ENCODE measurements at regions not wholly inside any gene's neighbourhood (a gene's known extent, or its start where the extent isn't known, plus 50 kb on each side); places are given as distances from the start of the nearest gene placed in this dataset.

DNA sequence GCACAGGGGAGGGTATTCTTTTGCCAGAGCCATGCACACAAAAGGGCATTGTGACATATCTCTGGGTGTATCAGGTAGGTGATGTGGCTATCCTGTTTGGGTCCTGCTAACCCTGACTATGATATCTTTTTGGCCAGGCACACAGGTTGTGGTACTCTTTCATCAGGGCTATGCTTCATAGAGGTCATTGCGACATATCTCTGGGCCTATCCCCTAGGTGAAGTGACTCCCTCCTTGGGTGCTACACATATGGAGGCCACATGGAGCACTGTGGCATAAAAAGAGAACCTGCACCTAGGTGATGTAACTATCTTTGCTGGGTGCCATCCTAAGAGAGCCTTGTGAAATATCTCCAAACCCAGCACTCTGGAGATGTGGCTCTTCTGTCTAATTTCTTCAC lies 1139.8 kb upstream of the AMELY start:
- no peak overlapping the region for H3K27ac ChIP-seq
- no peaks in the 10 kb centered on the region for H3K27me3 ChIP-seq (replicated peaks in 1 of 7)
- no peak for DNase-seq
- no peaks in the 10 kb centered on the region for H3K9me3 ChIP-seq
- no peaks in the 10 kb centered on the region for H3K36me3 ChIP-seq
- TF ChIP-seq, protein P1, sequence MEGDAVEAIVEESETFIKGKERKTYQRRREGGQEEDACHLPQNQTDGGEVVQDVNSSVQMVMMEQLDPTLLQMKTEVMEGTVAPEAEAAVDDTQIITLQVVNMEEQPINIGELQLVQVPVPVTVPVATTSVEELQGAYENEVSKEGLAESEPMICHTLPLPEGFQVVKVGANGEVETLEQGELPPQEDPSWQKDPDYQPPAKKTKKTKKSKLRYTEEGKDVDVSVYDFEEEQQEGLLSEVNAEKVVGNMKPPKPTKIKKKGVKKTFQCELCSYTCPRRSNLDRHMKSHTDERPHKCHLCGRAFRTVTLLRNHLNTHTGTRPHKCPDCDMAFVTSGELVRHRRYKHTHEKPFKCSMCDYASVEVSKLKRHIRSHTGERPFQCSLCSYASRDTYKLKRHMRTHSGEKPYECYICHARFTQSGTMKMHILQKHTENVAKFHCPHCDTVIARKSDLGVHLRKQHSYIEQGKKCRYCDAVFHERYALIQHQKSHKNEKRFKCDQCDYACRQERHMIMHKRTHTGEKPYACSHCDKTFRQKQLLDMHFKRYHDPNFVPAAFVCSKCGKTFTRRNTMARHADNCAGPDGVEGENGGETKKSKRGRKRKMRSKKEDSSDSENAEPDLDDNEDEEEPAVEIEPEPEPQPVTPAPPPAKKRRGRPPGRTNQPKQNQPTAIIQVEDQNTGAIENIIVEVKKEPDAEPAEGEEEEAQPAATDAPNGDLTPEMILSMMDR (IDR thresholded peaks at IDR 0.05 in 8 of 11, conservative IDR thresholded peaks at IDR 0.05 in 3 of 11) = no peak
- TF ChIP-seq POLR2AphosphoS5 (IDR thresholded peaks at IDR 0.05) = no peak
- H3K4me3 ChIP-seq = no peak overlapping the region
- H3K4me1 ChIP-seq = no peaks in the 10 kb centered on the region
- intact Hi-C loops (cut with DNase I; ENCODE audit: low total_unique reads) = no loop called here
- 89 to 100% methylated on average over 1 of the region's 1 CpG; no CpG with 5 or more reads in 3 of the 5 donors for WGBS, 5 donors

DNA sequence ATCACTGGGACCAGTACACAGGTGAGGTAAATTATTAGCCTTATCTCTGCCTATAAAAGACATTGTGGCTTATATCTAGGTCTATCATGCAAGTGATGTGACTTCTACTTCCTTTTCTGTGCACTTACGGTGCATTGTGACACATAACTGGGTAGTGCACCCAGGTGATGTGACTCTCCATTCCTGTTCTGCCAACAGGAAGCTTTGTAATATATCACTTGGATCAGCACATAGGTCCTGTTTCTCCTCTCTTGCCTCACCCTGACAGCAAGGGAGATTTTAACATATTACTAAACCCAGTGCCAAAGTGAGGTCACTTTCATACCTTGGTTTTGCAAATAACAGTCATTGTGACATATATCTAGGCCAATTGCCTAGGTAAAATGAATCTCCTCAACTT lies 1129.7 kb upstream of the AMELY start:
- TF ChIP-seq, protein P1 (IDR thresholded peaks at IDR 0.05 in 8 of 11, conservative IDR thresholded peaks at IDR 0.05 in 3 of 11) = no peak
- TF ChIP-seq POLR2AphosphoS5 (IDR thresholded peaks at IDR 0.05) (no peak), POLR2A (IDR thresholded peaks at IDR 0.05) (no peak)
- H3K4me1 ChIP-seq = no peaks in the 10 kb centered on the region
- no peak overlapping the region for H3K27ac ChIP-seq
- no peaks in the 10 kb centered on the region for H3K27me3 ChIP-seq (replicated peaks in 1 of 7)
- H3K4me3 ChIP-seq = no peak overlapping the region
- H3K9me3 ChIP-seq = no peaks in the 10 kb centered on the region
- intact Hi-C loops (cut with DNase I; ENCODE audit: low total_unique reads) = no loop called here
- H3K36me3 ChIP-seq = no peaks in the 10 kb centered on the region
- no peak for DNase-seq
- WGBS, 5 donors = 68 to 88% (median 75%) methylated on average over 1 of the region's 1 CpG; no CpG with 5 or more reads in 2 of the 5 donors

DNA sequence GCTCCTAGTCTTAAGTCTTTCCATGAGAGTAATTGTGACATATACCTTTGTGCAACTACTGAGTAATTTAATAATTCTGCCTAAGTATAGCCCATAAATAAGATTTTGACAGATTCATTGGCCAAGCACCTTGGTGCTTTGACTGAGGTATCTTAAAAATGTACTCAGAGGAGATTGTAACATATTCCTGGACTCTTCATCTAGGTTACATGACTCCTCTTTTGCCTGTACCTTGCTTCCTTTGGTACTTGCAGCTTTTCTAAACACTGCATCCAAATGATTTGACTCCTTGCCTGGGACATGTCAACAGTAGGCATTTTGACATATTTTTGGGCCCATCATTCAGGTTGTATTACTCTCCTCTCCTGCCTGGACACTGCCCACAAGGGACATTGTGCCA lies 1125.0 kb upstream of the AMELY start:
- H3K9me3 ChIP-seq = no peaks in the 10 kb centered on the region
- TF ChIP-seq, protein P1 (IDR thresholded peaks at IDR 0.05 in 8 of 11, conservative IDR thresholded peaks at IDR 0.05 in 3 of 11) = no peak
- TF ChIP-seq POLR2A (IDR thresholded peaks at IDR 0.05) (no peak), POLR2AphosphoS5 (IDR thresholded peaks at IDR 0.05) (no peak)
- no peaks in the 10 kb centered on the region for H3K27me3 ChIP-seq (replicated peaks in 1 of 7)
- H3K36me3 ChIP-seq = no peaks in the 10 kb centered on the region
- intact Hi-C loops (cut with DNase I; ENCODE audit: low total_unique reads) = no loop called here
- no peak for DNase-seq
- no peaks in the 10 kb centered on the region for H3K4me1 ChIP-seq
- no peak overlapping the region for H3K4me3 ChIP-seq
- no peak overlapping the region for H3K27ac ChIP-seq

DNA sequence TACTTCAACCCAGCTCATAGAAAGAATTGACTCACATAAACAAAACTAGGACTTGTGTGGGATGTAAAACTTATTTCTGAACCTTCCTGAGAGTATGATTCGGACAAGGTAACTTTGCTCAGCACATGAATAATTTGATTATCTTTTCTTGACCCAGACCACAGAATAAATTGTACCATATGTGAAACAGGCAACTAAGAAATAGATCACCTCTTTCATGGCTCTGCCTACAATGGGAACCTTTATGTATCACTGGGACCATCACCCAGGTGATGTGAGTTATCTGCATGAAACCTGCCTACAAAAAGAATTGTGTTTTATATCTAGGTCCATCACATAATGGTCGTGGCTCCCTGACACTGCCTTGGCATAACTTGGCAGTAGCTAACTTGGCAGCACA lies 1124.1 kb upstream of the AMELY start:
- intact Hi-C loops (cut with DNase I; ENCODE audit: low total_unique reads) = no loop called here

More for the DNA sequence above, 1124.1 kb upstream of the AMELY start:
- TF ChIP-seq, protein P1 (IDR thresholded peaks at IDR 0.05 in 8 of 11, conservative IDR thresholded peaks at IDR 0.05 in 3 of 11) = no peak
- TF ChIP-seq POLR2A (IDR thresholded peaks at IDR 0.05) (no peak), POLR2AphosphoS5 (IDR thresholded peaks at IDR 0.05) (no peak)
- no peak overlapping the region for H3K27ac ChIP-seq
- no peak for DNase-seq
- WGBS, 5 donors = 40 to 59% (median 42%) methylated on average over 2 of the region's 2 CpGs; no CpG with 5 or more reads in 2 of the 5 donors
- H3K4me1 ChIP-seq = no peaks in the 10 kb centered on the region
- H3K9me3 ChIP-seq = no peaks in the 10 kb centered on the region
- no peaks in the 10 kb centered on the region for H3K36me3 ChIP-seq
- H3K27me3 ChIP-seq (replicated peaks in 1 of 7) = no peaks in the 10 kb centered on the region
- no peak overlapping the region for H3K4me3 ChIP-seq
